ENCODE measurements at regions not wholly inside any gene's neighbourhood (a gene's known extent, or its start where the extent isn't known, plus 50 kb on each side); places are given as distances from the start of the nearest gene placed in this dataset.

DNA sequence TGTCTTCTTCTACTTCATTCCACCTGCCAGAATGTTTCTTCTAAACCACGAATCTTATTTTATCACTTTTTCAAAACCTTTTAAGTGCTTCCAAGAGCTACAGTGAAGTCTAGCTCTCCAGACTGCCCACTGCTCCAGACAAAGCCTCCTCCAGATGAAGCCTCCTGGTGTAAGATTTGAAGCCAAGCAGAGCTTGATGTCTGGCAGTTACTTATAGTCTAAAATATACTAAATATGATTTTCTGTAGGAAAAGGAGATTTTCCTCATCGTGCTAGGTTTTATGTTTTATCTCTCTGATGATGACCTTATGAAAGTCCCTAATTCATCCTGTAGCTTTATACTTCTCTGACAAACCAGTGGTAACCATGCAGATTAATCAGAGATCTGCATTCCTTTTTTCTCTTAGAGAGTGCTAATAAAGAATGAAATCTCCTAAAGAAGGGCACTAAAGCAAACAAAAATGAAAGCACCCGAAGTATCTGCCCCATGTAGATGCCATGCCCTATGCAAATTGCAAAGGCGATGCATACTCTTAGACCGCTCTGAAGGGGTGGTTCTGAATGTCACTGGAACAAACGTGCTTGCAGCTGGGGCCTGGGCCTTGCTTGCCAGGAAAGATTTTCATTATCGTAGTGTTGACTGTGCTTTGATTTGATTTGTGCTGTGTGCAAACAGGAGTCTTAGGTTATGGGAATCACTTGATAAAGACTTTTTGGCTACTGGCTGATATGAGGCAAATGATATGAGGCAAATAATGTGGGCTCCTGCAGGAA lies 314.2 kb downstream of the PID1 start:
- TF ChIP-seq, protein P1, sequence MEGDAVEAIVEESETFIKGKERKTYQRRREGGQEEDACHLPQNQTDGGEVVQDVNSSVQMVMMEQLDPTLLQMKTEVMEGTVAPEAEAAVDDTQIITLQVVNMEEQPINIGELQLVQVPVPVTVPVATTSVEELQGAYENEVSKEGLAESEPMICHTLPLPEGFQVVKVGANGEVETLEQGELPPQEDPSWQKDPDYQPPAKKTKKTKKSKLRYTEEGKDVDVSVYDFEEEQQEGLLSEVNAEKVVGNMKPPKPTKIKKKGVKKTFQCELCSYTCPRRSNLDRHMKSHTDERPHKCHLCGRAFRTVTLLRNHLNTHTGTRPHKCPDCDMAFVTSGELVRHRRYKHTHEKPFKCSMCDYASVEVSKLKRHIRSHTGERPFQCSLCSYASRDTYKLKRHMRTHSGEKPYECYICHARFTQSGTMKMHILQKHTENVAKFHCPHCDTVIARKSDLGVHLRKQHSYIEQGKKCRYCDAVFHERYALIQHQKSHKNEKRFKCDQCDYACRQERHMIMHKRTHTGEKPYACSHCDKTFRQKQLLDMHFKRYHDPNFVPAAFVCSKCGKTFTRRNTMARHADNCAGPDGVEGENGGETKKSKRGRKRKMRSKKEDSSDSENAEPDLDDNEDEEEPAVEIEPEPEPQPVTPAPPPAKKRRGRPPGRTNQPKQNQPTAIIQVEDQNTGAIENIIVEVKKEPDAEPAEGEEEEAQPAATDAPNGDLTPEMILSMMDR (IDR thresholded peaks at IDR 0.05): no peak
- TF ChIP-seq POLR2A (IDR thresholded peaks at IDR 0.05): no peak
